ENCODE measurements at regions not wholly inside any gene's neighbourhood (a gene's known extent, or its start where the extent isn't known, plus 50 kb on each side); places are given as distances from the start of the nearest gene placed in this dataset.

DNA sequence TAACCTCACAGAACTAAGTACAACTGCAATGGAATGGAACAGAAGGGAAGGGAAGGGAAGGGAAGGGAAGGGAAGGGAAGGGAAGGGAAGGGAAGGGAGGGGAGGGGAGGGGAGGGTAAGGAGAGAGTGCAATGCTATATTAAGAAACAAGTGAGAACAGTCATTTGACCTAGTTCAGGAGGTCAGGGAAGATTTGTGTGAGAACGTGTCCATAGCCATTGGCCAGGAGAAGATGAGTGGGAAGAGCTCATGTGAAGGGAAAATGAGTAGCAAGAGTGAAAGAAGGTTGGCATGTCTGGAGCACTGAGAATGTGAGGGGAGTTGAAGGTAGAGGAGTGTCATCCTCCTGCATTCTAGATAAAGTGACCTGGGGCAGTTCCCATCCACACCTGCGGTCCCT, 481.6 kb downstream of the IRS1 start:
- in situ Hi-C loops (cut with MboI; ENCODE audit: low sequenced_read_pairs), result no loop called here
- no peaks in the 10 kb centered on the region for H3K36me3 ChIP-seq (replicated peaks)
- no peaks in the 10 kb centered on the region for H3K4me1 ChIP-seq
- no peaks in the 10 kb centered on the region for H3K27me3 ChIP-seq (ENCODE audit: low read depth)
- no peak for DNase-seq (ENCODE audit: low spot score in 2 of 2)
- H3K4me3 ChIP-seq, result no peak overlapping the region
- no peaks in the 10 kb centered on the region for H3K9me3 ChIP-seq

DNA sequence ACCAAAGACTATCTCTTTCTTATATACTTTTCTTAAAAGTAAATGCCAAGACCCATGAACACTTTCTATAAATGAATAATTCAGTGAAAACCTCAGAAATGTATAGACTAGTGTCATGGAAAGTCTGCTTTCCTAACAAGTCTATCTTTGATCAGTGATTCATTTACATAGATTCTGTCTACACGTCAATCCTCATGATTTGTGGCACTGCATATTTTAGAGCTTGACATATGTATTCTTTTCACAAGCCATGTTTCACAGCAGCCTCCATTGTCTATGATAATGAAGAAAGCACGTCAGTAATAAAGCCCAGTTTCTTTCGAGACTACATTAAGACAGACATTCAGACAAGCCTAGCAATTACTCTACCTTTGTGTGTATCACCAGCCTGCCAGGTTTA, 486.6 kb downstream of the IRS1 start:
- in situ Hi-C loops (cut with MboI; ENCODE audit: low sequenced_read_pairs), result no loop called here
- no peaks in the 10 kb centered on the region for H3K9me3 ChIP-seq
- no peak for DNase-seq (ENCODE audit: low spot score in 2 of 2)
- H3K4me3 ChIP-seq, result no peak overlapping the region
- no peaks in the 10 kb centered on the region for H3K27me3 ChIP-seq (ENCODE audit: low read depth)
- no peaks in the 10 kb centered on the region for H3K4me1 ChIP-seq
- no peaks in the 10 kb centered on the region for H3K36me3 ChIP-seq (replicated peaks)

DNA sequence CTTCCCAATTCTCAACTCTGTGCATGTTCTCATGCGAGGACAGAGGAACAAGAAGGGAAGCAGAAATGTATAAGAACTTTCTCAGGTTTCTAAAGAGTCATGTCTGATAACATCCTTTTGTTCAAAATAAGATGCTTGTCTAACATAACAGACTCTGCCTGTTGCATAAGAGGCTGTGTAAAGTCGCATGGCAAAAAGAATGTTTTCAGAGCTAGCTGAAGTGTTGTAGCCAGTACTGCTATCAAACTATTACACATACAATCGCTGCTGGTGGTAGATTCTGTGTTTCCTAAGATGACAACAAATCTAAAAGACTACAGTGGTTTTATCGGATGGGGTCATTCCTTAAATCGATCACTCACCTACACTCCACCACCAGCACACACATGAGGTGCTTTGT, 487.5 kb downstream of the IRS1 start:
- Histone ChIP-seq H3K4me1 (no peaks in the 10 kb centered on the region), H3K9me3 (no peaks in the 10 kb centered on the region), H3K27me3 (ENCODE audit: low read depth) (no peaks in the 10 kb centered on the region), H3K4me3 (no peak overlapping the region), H3K36me3 (replicated peaks) (no peaks in the 10 kb centered on the region)
- in situ Hi-C loops (cut with MboI; ENCODE audit: low sequenced_read_pairs), result no loop called here
- no peak for DNase-seq (ENCODE audit: low spot score in 2 of 2)

DNA sequence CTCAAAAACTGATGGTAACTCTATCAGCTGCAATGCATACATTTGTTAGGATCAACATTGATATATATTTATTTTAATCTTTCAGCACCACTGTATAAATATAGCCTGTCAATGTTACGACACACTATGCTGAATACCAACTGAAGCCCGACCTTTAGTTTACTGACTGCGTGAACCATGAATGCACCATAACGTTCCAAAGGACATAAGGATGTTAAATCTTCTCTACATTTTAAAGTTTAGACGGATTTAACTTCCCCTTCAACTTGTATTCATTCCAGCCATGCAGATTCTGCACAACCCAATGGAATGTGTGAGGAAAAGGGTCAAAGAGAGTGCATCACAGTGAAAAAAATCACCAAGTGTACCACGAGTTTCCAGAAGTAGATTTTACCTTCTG, 489.5 kb downstream of the IRS1 start:
- no peaks in the 10 kb centered on the region for H3K27me3 ChIP-seq (ENCODE audit: low read depth)
- no peaks in the 10 kb centered on the region for H3K9me3 ChIP-seq
- H3K36me3 ChIP-seq (replicated peaks), result no peaks in the 10 kb centered on the region
- H3K4me3 ChIP-seq, result no peak overlapping the region
- no peaks in the 10 kb centered on the region for H3K4me1 ChIP-seq
- DNase-seq (ENCODE audit: low spot score in 2 of 2), result no peak
- in situ Hi-C loops (cut with MboI; ENCODE audit: low sequenced_read_pairs), result no loop called here

DNA sequence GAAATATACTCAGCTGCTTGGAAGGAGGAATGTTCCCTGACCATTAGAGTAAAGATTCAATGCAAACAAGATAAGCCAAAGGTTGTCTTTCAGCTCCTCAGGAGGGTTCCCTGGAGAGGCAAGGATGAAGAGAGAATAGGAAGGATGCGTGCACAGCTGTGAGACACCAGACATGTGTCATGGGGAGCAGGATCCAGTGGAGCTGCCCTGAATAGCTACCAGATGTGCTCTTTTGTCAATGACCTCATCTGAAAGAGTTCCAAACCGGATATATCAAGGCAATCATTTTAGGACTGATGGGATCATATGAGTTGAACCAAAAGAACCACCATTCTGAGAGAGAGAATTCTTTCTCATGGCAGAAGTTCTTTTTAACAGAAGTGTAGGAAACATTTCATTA, 490.6 kb downstream of the IRS1 start:
- no peaks in the 10 kb centered on the region for H3K9me3 ChIP-seq
- no peaks in the 10 kb centered on the region for H3K4me1 ChIP-seq
- no peak for DNase-seq (ENCODE audit: low spot score in 2 of 2)
- no peaks in the 10 kb centered on the region for H3K27me3 ChIP-seq (ENCODE audit: low read depth)
- in situ Hi-C loops (cut with MboI; ENCODE audit: low sequenced_read_pairs), result no loop called here
- no peak overlapping the region for H3K4me3 ChIP-seq
- no peaks in the 10 kb centered on the region for H3K36me3 ChIP-seq (replicated peaks)

DNA sequence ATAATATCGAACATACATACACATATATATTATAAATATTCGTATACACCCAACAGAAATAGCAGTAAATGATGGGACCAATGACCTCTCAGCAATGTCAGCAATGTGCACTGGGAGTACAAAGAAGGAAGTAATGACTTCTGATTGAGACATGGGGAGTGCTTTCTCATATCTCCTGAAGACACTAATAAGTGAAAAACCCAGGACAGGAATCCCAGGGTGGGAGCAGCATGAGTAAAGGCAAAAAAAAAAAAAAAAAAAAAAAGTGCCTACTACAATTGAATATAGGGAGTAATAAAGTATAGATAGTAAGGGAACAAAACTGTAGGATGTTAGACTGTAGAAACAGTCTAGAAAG, 491.3 kb downstream of the IRS1 start:
- Histone ChIP-seq H3K9me3 (no peaks in the 10 kb centered on the region), H3K27me3 (ENCODE audit: low read depth) (no peaks in the 10 kb centered on the region), H3K4me3 (no peak overlapping the region), H3K4me1 (no peaks in the 10 kb centered on the region), H3K36me3 (replicated peaks) (no peaks in the 10 kb centered on the region)
- no peak for DNase-seq (ENCODE audit: low spot score in 2 of 2)
- in situ Hi-C loops (cut with MboI; ENCODE audit: low sequenced_read_pairs), result no loop called here

DNA sequence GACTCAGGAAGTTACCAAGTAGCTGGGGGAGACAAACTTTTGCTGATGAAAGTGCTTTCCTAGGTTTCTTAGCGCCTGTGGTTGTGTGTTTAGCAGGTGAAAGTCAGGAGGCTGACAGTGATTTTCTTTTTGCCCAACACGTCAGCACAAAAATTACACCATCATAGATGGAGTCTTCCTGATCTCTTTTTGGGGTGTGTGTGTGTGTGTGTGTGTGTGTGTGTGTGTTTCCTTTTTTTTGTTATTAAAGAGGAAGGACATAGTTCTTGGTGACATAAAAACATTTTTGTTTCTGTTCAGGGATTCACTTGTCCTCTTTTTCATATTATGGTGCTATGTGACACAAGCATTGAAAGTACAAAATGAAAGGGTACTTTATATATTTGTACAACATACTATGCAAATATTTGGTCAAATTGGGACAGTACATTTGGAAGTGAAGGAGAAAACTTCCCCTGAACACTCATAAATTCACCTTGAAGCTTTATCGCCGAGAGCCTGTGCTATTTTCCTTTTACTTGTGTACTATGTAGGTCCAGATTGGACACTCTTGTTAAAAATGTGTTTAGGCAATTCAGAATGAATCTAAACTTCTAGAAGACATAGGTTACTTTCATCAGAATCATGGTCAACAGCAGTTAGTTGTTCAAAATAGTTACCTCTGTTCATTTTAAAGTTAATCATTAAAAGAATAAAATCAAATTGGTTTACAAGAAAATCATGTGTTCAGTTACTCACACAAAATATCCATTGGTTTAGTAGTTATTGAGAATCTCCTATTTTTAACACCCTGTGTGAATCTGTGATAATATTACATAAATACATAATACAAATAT, 491.9 kb downstream of the IRS1 start:
- H3K27me3 ChIP-seq (ENCODE audit: low read depth), result no peaks in the 10 kb centered on the region
- no peaks in the 10 kb centered on the region for H3K36me3 ChIP-seq (replicated peaks)
- no peak for DNase-seq (ENCODE audit: low spot score in 2 of 2)
- H3K4me3 ChIP-seq, result no peak overlapping the region
- no peaks in the 10 kb centered on the region for H3K4me1 ChIP-seq
- no peaks in the 10 kb centered on the region for H3K9me3 ChIP-seq
- in situ Hi-C loops (cut with MboI; ENCODE audit: low sequenced_read_pairs), result no loop called here

DNA sequence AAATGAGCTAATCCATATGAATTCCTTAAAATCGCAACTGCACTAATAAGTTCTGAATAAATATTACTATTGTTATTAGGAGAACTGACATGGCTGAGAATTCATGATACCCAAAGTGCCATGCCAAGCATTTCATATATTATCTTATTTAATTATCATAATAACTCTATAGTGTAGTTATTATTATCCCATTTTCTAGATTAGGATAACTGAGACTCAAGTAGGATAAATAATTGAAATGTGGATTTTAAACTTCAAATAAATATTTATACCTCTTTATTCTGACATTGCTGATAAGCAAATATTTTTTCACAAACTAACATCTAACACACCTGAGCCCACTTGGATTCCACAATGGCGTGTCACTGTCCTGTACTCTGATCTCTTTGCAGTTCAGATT, 492.7 kb downstream of the IRS1 start:
- Histone ChIP-seq H3K4me3 (no peak overlapping the region), H3K27me3 (ENCODE audit: low read depth) (no peaks in the 10 kb centered on the region), H3K4me1 (no peaks in the 10 kb centered on the region), H3K9me3 (no peaks in the 10 kb centered on the region), H3K36me3 (replicated peaks) (no peaks in the 10 kb centered on the region)
- no peak for DNase-seq (ENCODE audit: low spot score in 2 of 2)
- in situ Hi-C loops (cut with MboI; ENCODE audit: low sequenced_read_pairs), result no loop called here

DNA sequence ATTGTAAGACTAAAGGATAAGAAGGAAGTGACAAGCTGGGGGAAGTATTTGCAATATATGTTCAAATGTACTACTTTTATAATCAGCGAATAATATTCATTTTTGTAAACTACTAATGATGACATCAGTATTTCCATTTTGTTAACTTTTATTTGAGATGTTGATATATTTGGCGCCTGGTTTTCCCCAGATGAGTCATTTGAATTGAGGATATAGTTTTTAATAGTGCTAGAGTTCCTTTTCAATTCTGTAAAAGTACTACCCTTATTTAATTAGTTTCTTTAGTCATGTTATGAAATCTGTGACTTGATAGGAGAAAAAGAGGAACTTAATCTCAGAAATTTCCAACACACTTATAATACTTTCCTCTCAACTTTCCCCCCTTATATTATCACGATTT, 495.3 kb downstream of the IRS1 start:
- no peaks in the 10 kb centered on the region for H3K9me3 ChIP-seq
- no peak overlapping the region for H3K4me3 ChIP-seq
- H3K4me1 ChIP-seq, result no peaks in the 10 kb centered on the region
- no peaks in the 10 kb centered on the region for H3K36me3 ChIP-seq (replicated peaks)
- H3K27me3 ChIP-seq (ENCODE audit: low read depth), result no peaks in the 10 kb centered on the region
- no peak for DNase-seq (ENCODE audit: low spot score in 2 of 2)
- in situ Hi-C loops (cut with MboI; ENCODE audit: low sequenced_read_pairs), result no loop called here

DNA sequence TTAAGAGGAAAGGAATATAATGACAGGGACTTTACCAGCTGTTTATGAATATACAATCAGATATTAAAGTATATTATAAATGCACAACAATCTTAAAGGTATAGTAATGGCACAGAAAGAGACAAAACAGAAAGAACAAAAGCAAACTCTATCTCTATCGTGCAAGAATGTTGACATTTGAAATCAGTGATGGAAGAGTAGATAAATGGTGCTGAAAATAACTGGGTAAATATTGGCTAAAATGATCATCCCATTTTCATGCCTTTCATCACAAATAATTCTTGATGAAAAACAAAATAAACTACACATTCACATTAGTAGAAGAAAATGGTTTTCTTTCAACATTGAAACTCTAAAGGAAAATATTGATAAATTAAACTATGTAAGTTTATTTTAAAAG, 495.9 kb downstream of the IRS1 start:
- in situ Hi-C loops (cut with MboI; ENCODE audit: low sequenced_read_pairs), result no loop called here
- Histone ChIP-seq H3K4me1 (no peaks in the 10 kb centered on the region), H3K9me3 (no peaks in the 10 kb centered on the region), H3K27me3 (ENCODE audit: low read depth) (no peaks in the 10 kb centered on the region), H3K4me3 (no peak overlapping the region), H3K36me3 (replicated peaks) (no peaks in the 10 kb centered on the region)
- no peak for DNase-seq (ENCODE audit: low spot score in 2 of 2)

DNA sequence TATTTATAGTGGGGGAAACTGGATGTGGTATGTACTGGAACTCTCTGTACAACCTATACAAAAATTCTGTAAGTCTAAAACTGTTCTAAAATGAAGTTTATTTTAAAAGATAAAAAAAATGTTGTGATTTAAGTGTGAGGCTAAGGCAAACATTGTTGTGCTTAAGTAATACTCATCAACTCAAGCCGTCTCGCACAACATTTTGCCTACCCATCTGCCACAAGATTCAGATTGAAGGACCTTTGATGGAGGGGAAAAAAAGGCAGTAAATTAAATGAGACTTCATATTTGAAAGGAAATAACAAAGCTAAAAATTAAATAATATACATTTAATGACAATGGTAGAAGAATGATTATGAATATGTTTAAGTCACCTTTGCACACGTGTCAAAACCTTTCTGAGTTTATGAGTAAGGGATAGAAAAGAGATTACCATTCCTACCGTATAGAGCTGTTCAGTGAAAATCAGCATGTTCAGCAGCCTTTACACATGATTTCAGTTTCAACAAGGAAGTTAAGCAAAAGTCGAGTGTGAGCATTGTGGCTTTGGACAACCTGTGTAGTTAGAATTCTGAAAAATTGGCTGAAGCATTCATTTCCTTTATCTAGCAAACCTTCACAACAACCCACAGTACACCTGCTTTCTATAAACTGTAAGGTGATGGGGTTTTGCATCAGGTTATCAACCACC, 499.3 kb downstream of the IRS1 start:
- Histone ChIP-seq H3K27me3 (ENCODE audit: low read depth) (no peaks in the 10 kb centered on the region), H3K36me3 (replicated peaks) (no peaks in the 10 kb centered on the region), H3K9me3 (no peaks in the 10 kb centered on the region), H3K4me1 (no peaks in the 10 kb centered on the region), H3K4me3 (no peak overlapping the region)
- DNase-seq (ENCODE audit: low spot score in 2 of 2), result no peak
- in situ Hi-C loops (cut with MboI; ENCODE audit: low sequenced_read_pairs), result no loop called here

DNA sequence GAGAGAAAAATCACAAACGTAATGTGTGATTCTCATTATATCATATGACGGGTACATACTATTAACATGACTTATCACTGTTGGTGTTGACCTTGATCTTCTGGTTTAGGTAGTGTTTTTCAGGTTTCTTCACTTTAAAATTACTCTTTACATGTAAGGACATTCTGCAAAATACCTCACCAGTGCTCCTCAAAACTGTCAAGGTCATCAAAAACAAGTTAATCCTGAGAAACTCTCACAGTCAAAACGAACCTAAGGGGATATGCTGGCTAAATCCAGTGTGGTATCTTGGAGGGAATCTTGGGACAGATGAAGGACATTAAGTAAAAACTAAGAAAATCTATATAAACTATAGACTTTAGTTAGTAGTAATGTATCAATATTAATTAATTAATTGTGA, 499.8 kb downstream of the IRS1 start:
- Histone ChIP-seq H3K36me3 (replicated peaks) (no peaks in the 10 kb centered on the region), H3K4me3 (no peak overlapping the region), H3K27me3 (ENCODE audit: low read depth) (no peaks in the 10 kb centered on the region), H3K4me1 (no peaks in the 10 kb centered on the region), H3K9me3 (no peaks in the 10 kb centered on the region)
- in situ Hi-C loops (cut with MboI; ENCODE audit: low sequenced_read_pairs), result no loop called here
- DNase-seq (ENCODE audit: low spot score in 2 of 2), result no peak

DNA sequence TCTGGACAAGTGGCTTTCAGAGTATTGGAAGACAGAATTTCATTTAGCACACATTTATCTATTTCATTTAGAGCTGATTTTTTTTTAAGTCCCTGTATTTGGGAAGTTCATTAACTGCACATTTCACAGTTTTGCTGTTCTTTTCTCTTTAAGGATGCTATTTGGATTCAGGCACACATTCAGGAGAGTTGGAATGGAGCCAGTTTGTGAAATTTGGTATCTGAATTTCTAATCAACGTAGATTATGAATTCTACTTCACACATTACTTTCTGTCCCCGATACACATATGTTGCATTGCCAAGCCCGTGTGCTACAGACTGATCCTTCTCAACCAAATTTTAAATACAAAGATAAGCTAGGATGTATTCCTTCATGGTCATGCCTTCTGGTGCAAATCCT, 503.9 kb downstream of the IRS1 start:
- in situ Hi-C loops (cut with MboI; ENCODE audit: low sequenced_read_pairs), result no loop called here
- no peaks in the 10 kb centered on the region for H3K27me3 ChIP-seq (ENCODE audit: low read depth)
- H3K9me3 ChIP-seq, result no peaks in the 10 kb centered on the region; the same call in 1 of the 2 replicates
- H3K4me3 ChIP-seq, result no peak overlapping the region
- H3K36me3 ChIP-seq (replicated peaks), result no peaks in the 10 kb centered on the region
- DNase-seq (ENCODE audit: low spot score in 2 of 2), result no peak
- no peaks in the 10 kb centered on the region for H3K4me1 ChIP-seq

DNA sequence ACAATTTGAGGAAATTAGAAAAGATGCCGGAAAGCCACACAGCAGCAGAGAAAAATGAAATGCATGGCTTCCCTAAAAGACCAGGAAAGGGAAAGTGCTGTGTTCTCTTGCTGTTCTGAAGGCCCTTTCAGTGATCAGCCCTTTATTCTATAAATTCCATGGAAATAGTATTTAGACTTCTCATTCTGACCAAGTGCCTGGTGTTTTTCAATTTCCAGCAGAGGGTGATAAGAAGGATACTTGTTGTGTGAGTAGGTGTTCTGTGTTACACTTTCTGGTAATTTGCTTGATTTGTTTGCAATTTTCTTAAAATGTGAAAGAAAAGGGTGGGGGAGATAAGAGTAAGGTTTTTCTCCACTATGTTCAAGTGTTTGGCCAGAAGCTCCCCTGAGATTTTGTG, 504.5 kb downstream of the IRS1 start:
- Histone ChIP-seq H3K36me3 (replicated peaks) (no peaks in the 10 kb centered on the region), H3K27me3 (ENCODE audit: low read depth) (no peaks in the 10 kb centered on the region), H3K4me3 (no peak overlapping the region), H3K9me3 (no peaks in the 10 kb centered on the region; the same call in 1 of the 2 replicates), H3K4me1 (no peaks in the 10 kb centered on the region)
- no peak for DNase-seq (ENCODE audit: low spot score in 2 of 2)
- in situ Hi-C loops (cut with MboI; ENCODE audit: low sequenced_read_pairs), result no loop called here

All from HAP-1 (cell line).